ENCODE measurements at regions not wholly inside any gene's neighbourhood (a gene's known extent, or its start where the extent isn't known, plus 50 kb on each side); places are given as distances from the start of the nearest gene placed in this dataset.
"Not testable (repeated sequence)": the region's sequence is repeated elsewhere in the genome, so short reads cannot be mapped to it uniquely, and the experiment has no call there.

GRCh38 chr7:91787931-91788330, 92.6 kb downstream of the MTERF1 start:
- Histone ChIP-seq H3K27me3 (ENCODE audit: low read length) (no peaks in the 10 kb centered on the region), H3K27ac (ENCODE audit: low read length) (no peak overlapping the region), H3K4me2 (ENCODE audit: low read length) (no peak overlapping the region), H4K20me1 (ENCODE audit: low read length) (no peaks in the 10 kb centered on the region), H2AFZ (ENCODE audit: low read length) (no peak overlapping the region), H3K9ac (ENCODE audit: low read length) (no peak overlapping the region), H3K9me3 (ENCODE audit: low read length) (no peaks in the 10 kb centered on the region), H3K4me3 (ENCODE audit: low read length) (no peak overlapping the region), H3F3A (ENCODE audit: low read length, unreplicated experiment) (no peaks in the 10 kb centered on the region), H3K4me1 (ENCODE audit: insufficient read depth, low read length) (0 out of 2 replicates have a peak, but pooled peaks cover 5% of the 10 kb centered on the region), H3K79me2 (ENCODE audit: low read length) (no peaks in the 10 kb centered on the region), H3K36me3 (ENCODE audit: low read depth, low read length) (no peaks in the 10 kb centered on the region), H3K9me2 (replicated peaks; ENCODE audit: low read length) (no peaks in the 10 kb centered on the region)
- intact Hi-C loops (cut with micrococcal nuclease) = no loop called here
- DNase-seq = no peak
- TF ChIP-seq EZH2 (IDR thresholded peaks at IDR 0.05; ENCODE audit: low read length, unreplicated experiment) = no peak
- TF ChIP-seq CTCF (conservative IDR thresholded peaks at IDR 0.05; ENCODE audit: low read depth, low read length) = no peak
- TF ChIP-seq EZH2phosphoT487 (IDR thresholded peaks at IDR 0.05; ENCODE audit: borderline replicate concordance, low read length) = no peak
- ChIA-PET POLR2A (ENCODE audit: unreplicated experiment) (no interaction called here), CTCF (no interaction called here)
- BruUV-seq (replicated peaks) = no TSS peak
- no peak for ATAC-seq

- POLR2A ChIA-PET (ENCODE audit: unreplicated experiment) = no interaction called here
- intact Hi-C loops (cut with micrococcal nuclease) = no loop called here
- Histone ChIP-seq H3K9me3 (ENCODE audit: low read length) (no peaks in the 10 kb centered on the region), H3F3A (ENCODE audit: low read length, unreplicated experiment) (no peaks in the 10 kb centered on the region), H3K4me2 (ENCODE audit: low read length) (no peak overlapping the region), H3K36me3 (ENCODE audit: low read depth, low read length) (no peaks in the 10 kb centered on the region), H3K4me1 (ENCODE audit: insufficient read depth, low read length) (0 out of 2 replicates have a peak, but pooled peaks cover 2% of the 10 kb centered on the region), H3K9ac (ENCODE audit: low read length) (no peak overlapping the region), H3K27me3 (ENCODE audit: low read length) (no peaks in the 10 kb centered on the region), H4K20me1 (ENCODE audit: low read length) (no peaks in the 10 kb centered on the region), H3K4me3 (ENCODE audit: low read length) (no peak overlapping the region), H3K79me2 (ENCODE audit: low read length) (no peaks in the 10 kb centered on the region), H3K9me2 (replicated peaks; ENCODE audit: low read length) (no peaks in the 10 kb centered on the region), H3K27ac (ENCODE audit: low read length) (no peak overlapping the region), H2AFZ (ENCODE audit: low read length) (no peak overlapping the region)
- DNase-seq (no peak), ATAC-seq (no peak)
- no TSS peak for BruUV-seq (replicated peaks)
- CTCF ChIA-PET = no interaction called here
- TF ChIP-seq CTCF (conservative IDR thresholded peaks at IDR 0.05; ENCODE audit: low read depth, low read length) (no peak), EZH2phosphoT487 (IDR thresholded peaks at IDR 0.05; ENCODE audit: borderline replicate concordance, low read length) (no peak), EZH2 (IDR thresholded peaks at IDR 0.05; ENCODE audit: low read length, unreplicated experiment) (no peak)
Observed at GRCh38 chr7:91789086-91789485, 91.4 kb downstream of the MTERF1 start.

GRCh38 chr7:91789558-91789957, 90.9 kb downstream of the MTERF1 start:
- TF ChIP-seq EZH2phosphoT487 (IDR thresholded peaks at IDR 0.05; ENCODE audit: borderline replicate concordance, low read length) = no peak
- no peak for TF ChIP-seq EZH2 (IDR thresholded peaks at IDR 0.05; ENCODE audit: low read length, unreplicated experiment)
- no peak for TF ChIP-seq CTCF (conservative IDR thresholded peaks at IDR 0.05; ENCODE audit: low read depth, low read length)

GRCh38 chr7:91790646-91791045, 89.9 kb downstream of the MTERF1 start:
- H3K9ac ChIP-seq (ENCODE audit: low read length); H3K4me2 ChIP-seq (ENCODE audit: low read length); H3K9me2 ChIP-seq (replicated peaks; ENCODE audit: low read length); intact Hi-C loops (cut with micrococcal nuclease); DNase-seq; H3K36me3 ChIP-seq (ENCODE audit: low read depth, low read length); H3K27me3 ChIP-seq (ENCODE audit: low read length); H3K4me3 ChIP-seq (ENCODE audit: low read length); H3K4me1 ChIP-seq (ENCODE audit: insufficient read depth, low read length); H2AFZ ChIP-seq (ENCODE audit: low read length); BruUV-seq (replicated peaks); POLR2A ChIA-PET (ENCODE audit: unreplicated experiment); CTCF ChIA-PET; H3K9me3 ChIP-seq (ENCODE audit: low read length); ATAC-seq; H3F3A ChIP-seq (ENCODE audit: low read length, unreplicated experiment); H4K20me1 ChIP-seq (ENCODE audit: low read length); H3K79me2 ChIP-seq (ENCODE audit: low read length); H3K27ac ChIP-seq (ENCODE audit: low read length): not testable (repeated sequence)

More at GRCh38 chr7:91789558-91789957, 90.9 kb downstream of the MTERF1 start:
- Histone ChIP-seq H3K4me2 (ENCODE audit: low read length) (no peak overlapping the region), H3F3A (ENCODE audit: low read length, unreplicated experiment) (no peaks in the 10 kb centered on the region), H4K20me1 (ENCODE audit: low read length) (no peaks in the 10 kb centered on the region), H3K4me3 (ENCODE audit: low read length) (no peak overlapping the region), H3K9ac (ENCODE audit: low read length) (no peak overlapping the region), H2AFZ (ENCODE audit: low read length) (no peak overlapping the region), H3K9me3 (ENCODE audit: low read length) (no peaks in the 10 kb centered on the region), H3K4me1 (ENCODE audit: insufficient read depth, low read length) (no peaks in the 10 kb centered on the region), H3K9me2 (replicated peaks; ENCODE audit: low read length) (no peaks in the 10 kb centered on the region), H3K27me3 (ENCODE audit: low read length) (no peaks in the 10 kb centered on the region), H3K27ac (ENCODE audit: low read length) (no peak overlapping the region), H3K79me2 (ENCODE audit: low read length) (no peaks in the 10 kb centered on the region), H3K36me3 (ENCODE audit: low read depth, low read length) (no peaks in the 10 kb centered on the region)
- intact Hi-C loops (cut with micrococcal nuclease) = no loop called here
- no TSS peak for BruUV-seq (replicated peaks)
- ATAC-seq (no peak), DNase-seq (peak; percentile 9)
- POLR2A ChIA-PET (ENCODE audit: unreplicated experiment) = no interaction called here
- CTCF ChIA-PET = no interaction called here
